Mucosa of descending colon (tissue), 3 donors: ENCODE measurements at regions not wholly inside any gene's neighbourhood (a gene's known extent, or its start where the extent isn't known, plus 50 kb on each side); places are given as distances from the start of the nearest gene placed in this dataset.
"Not testable (repeated sequence)": the region's sequence is repeated elsewhere in the genome, so short reads cannot be mapped to it uniquely, and the experiment has no call there.

Experiments
- ATAC-seq: fragments of 200-7000 bp; cut with Tn5 transposase; one replicate; pipeline ENCODE4 v1.9.1; 2020; ENCODE audit warnings: mild to moderate bottlenecking, moderate library complexity
- DNase-seq, 3 donors: peaks; one replicate each; pipeline ENCODE4 v3.0.0-alpha.2; 2020
- H3K36me3 ChIP-seq: fragments of 200-600 bp; one replicate; pipeline ENCODE4 v1.8.0; 2021; ENCODE audit warnings: low read depth, mild to moderate bottlenecking
- H3K4me1 ChIP-seq: fragments of 200-600 bp; one replicate; pipeline ENCODE4 v1.8.0; 2021; ENCODE audit warnings: low read depth, mild to moderate bottlenecking
- H3K4me3 ChIP-seq: fragments of 200-600 bp; one replicate; pipeline ENCODE4 v1.8.0; 2021; ENCODE audit warnings: mild to moderate bottlenecking
- H3K9me3 ChIP-seq: fragments of 200-600 bp; one replicate; pipeline ENCODE4 v1.8.0; 2021; ENCODE audit warnings: mild to moderate bottlenecking
- intact Hi-C, 2 donors: fragments of 100-400 bp; cut with DNase I in 1 of 2; cut with micrococcal nuclease in 1 of 2; formaldehyde crosslinking; loops; one replicate each; pipeline versions ENCODE4 v1.11.0 to v1.11.1; 2022; cut with DNase I, micrococcal nuclease
- TF ChIP-seq, protein P1 (sequence below): fragments of 200-600 bp; IDR thresholded peaks from one replicate; pipeline ENCODE4 v1.8.0; 2022; ENCODE audit warnings: antibody characterized with exemption, mild to moderate bottlenecking
- donor health status: DM: no; HTN: no; CAD: no; lungs with moderate emphysema.
- donor health status: DM: no; HTN: no; CAD: no.
- donor health status: DM: no; HTN: yes; CAD: no.

DNA sequence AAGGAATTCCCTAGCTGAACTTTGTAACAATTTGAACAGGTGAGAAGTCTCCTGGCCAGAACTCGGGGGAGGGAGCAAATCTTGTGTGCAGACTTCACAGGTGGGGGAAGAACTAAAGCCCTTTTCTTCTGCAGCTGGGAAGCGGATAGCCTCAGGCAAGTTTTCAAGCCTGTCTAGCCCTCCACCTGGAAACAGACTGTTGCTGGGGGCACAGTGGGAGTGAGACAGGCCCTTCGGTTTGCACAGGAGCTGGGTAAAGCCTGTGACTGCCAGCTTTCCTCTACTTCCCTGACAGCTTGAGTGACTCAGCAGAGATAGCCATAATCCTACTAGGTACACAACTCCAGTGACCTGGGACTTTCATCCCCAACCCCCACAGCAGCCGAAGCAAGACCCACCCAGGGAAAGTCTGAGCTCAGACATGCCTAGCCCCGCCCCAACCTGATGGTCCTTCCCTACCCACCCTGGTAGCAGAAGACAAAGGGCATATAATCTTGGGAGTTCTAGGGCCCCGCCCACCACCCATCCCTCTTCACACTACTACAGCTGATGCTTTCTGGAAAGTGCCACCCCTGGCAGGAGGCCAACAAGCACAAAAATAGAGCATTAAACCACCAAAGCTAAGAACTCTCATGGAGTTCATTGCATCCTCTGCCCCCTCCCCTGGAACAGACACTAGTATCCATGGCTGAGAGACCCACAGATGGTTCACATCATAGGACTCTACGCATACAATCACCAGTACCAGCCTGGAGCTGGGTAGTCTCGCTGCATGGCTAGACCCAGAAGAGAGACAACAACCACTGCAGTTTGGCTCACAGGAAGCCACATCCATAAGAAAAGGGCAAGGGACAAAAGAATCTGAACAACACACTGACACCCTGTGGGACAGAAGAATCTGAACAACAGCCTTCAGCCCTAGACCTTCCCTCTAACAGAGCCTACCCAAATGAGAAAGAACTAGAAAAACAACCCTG is 479.0 kb downstream of the RAP2B start:
- H3K36me3 ChIP-seq = no peaks in the 10 kb centered on the region
- no peak overlapping the region for H3K4me3 ChIP-seq
- intact Hi-C loops = no loop called here
- H3K4me1 ChIP-seq = peaks cover 7% of the 10 kb centered on the region
- H3K9me3 ChIP-seq = no peaks in the 10 kb centered on the region
- TF ChIP-seq, protein P1, sequence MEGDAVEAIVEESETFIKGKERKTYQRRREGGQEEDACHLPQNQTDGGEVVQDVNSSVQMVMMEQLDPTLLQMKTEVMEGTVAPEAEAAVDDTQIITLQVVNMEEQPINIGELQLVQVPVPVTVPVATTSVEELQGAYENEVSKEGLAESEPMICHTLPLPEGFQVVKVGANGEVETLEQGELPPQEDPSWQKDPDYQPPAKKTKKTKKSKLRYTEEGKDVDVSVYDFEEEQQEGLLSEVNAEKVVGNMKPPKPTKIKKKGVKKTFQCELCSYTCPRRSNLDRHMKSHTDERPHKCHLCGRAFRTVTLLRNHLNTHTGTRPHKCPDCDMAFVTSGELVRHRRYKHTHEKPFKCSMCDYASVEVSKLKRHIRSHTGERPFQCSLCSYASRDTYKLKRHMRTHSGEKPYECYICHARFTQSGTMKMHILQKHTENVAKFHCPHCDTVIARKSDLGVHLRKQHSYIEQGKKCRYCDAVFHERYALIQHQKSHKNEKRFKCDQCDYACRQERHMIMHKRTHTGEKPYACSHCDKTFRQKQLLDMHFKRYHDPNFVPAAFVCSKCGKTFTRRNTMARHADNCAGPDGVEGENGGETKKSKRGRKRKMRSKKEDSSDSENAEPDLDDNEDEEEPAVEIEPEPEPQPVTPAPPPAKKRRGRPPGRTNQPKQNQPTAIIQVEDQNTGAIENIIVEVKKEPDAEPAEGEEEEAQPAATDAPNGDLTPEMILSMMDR = no peak
- ATAC-seq (peak; percentile 97), DNase-seq (peak; percentile 76 to 81 (median 80))

- intact Hi-C loops, DNase-seq, ATAC-seq, H3K4me3 ChIP-seq, H3K9me3 ChIP-seq, H3K4me1 ChIP-seq, H3K36me3 ChIP-seq: not testable (repeated sequence)
These were observed 478.6 kb upstream of the ARHGEF26 start for GRCh38 chr3:153642576-153642975.

GRCh38 chr3:153643471-153643870 is 477.7 kb upstream of the ARHGEF26 start:
- H3K4me3 ChIP-seq, H3K9me3 ChIP-seq, H3K4me1 ChIP-seq, H3K36me3 ChIP-seq, ATAC-seq, DNase-seq, intact Hi-C loops: not testable (repeated sequence)

- no peaks in the 10 kb centered on the region for H3K9me3 ChIP-seq
- intact Hi-C loops = no loop called here
- DNase-seq = no peak
- ATAC-seq = no peak
- no peaks in the 10 kb centered on the region for H3K36me3 ChIP-seq
- no peak overlapping the region for H3K4me3 ChIP-seq
- H3K4me1 ChIP-seq = no peaks in the 10 kb centered on the region
- TF ChIP-seq, protein P1 = no peak
These were observed 471.8 kb upstream of the ARHGEF26 start for GRCh38 chr3:153649286-153649839.

DNA sequence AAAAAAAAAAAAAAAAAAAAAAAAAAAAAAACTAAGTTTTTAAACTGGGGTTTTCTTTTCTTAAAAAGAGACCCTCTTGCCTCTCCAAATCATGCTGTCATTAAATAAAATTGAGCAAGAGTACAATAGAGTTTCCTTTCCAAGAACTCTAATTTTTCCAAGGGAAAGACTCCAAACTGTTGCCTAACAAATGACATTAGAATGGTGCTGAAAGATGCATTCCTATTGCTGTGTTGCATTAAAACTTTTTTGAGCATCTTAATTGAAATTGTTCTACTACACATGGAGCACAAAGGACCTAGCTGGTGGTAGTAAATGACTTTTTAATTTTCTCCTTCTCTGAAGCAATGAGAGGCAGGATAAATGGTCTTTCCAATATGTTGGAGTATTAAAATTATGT is 469.1 kb upstream of the ARHGEF26 start:
- intact Hi-C loops = no loop called here
- Histone ChIP-seq H3K36me3 (no peaks in the 10 kb centered on the region), H3K4me3 (no peak overlapping the region), H3K9me3 (no peaks in the 10 kb centered on the region), H3K4me1 (no peaks in the 10 kb centered on the region)
- DNase-seq (no peak), ATAC-seq (no peak)
- TF ChIP-seq, protein P1 = no peak

GRCh38 chr3:153657046-153657445 is 464.1 kb upstream of the ARHGEF26 start:
- Histone ChIP-seq H3K36me3 (no peaks in the 10 kb centered on the region), H3K9me3 (no peaks in the 10 kb centered on the region), H3K4me1 (no peaks in the 10 kb centered on the region), H3K4me3 (no peak overlapping the region)
- TF ChIP-seq, protein P1 = no peak
- ATAC-seq (no peak), DNase-seq (no peak)
- intact Hi-C loops = no loop called here
